GM12891 (cell line): ENCODE measurements at regions not wholly inside any gene's neighbourhood (a gene's known extent, or its start where the extent isn't known, plus 50 kb on each side); places are given as distances from the start of the nearest gene placed in this dataset.

ENCODE experiments used
- POLR2A ChIP-seq: IDR thresholded peaks from 2 replicates; pipeline ENCODE4 v1.6.1; 2011; ENCODE audit warnings: low read depth, low read length, control low read depth
- POLR2AphosphoS5 ChIP-seq: IDR thresholded peaks from 2 replicates; pipeline ENCODE4 v1.6.1; 2011; ENCODE audit warnings: low read depth, low read length, control low read depth
- TAF1 ChIP-seq: IDR thresholded peaks from 2 replicates; pipeline ENCODE4 v1.6.1; 2011; ENCODE audit warnings: low read depth, low read length, control low read depth

DNA sequence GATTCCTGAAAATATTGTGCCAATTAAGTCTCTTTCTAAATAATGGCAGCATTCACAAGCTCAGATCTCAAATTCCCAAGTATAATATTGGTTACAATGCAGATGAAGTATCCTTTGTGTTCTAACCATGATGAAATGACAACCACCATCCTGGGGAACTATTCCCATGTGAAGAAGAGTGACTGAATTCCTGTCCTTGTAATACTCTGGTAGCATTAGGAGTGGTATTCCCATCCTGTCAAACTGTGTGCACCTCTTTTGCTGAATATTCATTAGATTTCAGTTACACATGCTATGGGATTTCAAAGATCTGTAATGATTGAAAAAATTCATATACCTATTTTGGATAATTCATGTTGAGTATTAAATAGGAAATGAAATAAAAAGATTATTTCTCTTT, 86.1 kb upstream of the SMIM30 start:
- TF ChIP-seq POLR2AphosphoS5 (no peak), TAF1 (no peak), POLR2A (no peak)
